ENCODE measurements at regions not wholly inside any gene's neighbourhood (a gene's known extent, or its start where the extent isn't known, plus 50 kb on each side); places are given as distances from the start of the nearest gene placed in this dataset.
A peak's percentile ranks its signal among the peaks of the same experiment; 100 is the strongest.

GRCh38 chr1:228939881-228940392 lies 204.7 kb downstream of the RHOU start:
- Histone ChIP-seq H3K36me3 (no peaks in the 10 kb centered on the region), H3K4me3 (no peak overlapping the region), H3K4me1 (peaks cover 21 to 41% (median 32%) of the 10 kb centered on the region in 4 donors), H3K9me3 (no peaks in the 10 kb centered on the region), H3K27ac (peak overlapping the region in 2 of 4 donors; percentile 13 to 50), H3K27me3 (no peaks in the 10 kb centered on the region)
- no peak for DNase-seq
- 94 to 97% methylated on average over 7 of the region's 7 CpGs for WGBS, 2 donors
- ATAC-seq (ENCODE audit: low FRiP score in 2 of 2): no peak
- TF ChIP-seq POLR2AphosphoS5 (IDR thresholded peaks at IDR 0.05): no peak

GRCh38 chr1:228940526-228940925 lies 205.2 kb downstream of the RHOU start:
- peak in 1 of 2 donors; percentile 11 for ATAC-seq (ENCODE audit: low FRiP score in 2 of 2)
- Histone ChIP-seq H3K36me3 (no peaks in the 10 kb centered on the region), H3K4me3 (no peak overlapping the region), H3K4me1 (peaks cover 21 to 38% (median 30%) of the 10 kb centered on the region in 4 donors), H3K27me3 (no peaks in the 10 kb centered on the region), H3K27ac (peak overlapping the region in 2 of 4 donors; percentile 5 to 50), H3K9me3 (no peaks in the 10 kb centered on the region)
- TF ChIP-seq CTCF (IDR thresholded peaks at IDR 0.05): no peak
- TF ChIP-seq EP300 (IDR thresholded peaks at IDR 0.05): no peak
- no peak for TF ChIP-seq POLR2A (IDR thresholded peaks at IDR 0.05)
- TF ChIP-seq POLR2AphosphoS5 (IDR thresholded peaks at IDR 0.05): no peak
- WGBS, 2 donors: 91 to 92% methylated on average over 2 to 7 of the region's 7 CpGs
- no peak for DNase-seq

DNA sequence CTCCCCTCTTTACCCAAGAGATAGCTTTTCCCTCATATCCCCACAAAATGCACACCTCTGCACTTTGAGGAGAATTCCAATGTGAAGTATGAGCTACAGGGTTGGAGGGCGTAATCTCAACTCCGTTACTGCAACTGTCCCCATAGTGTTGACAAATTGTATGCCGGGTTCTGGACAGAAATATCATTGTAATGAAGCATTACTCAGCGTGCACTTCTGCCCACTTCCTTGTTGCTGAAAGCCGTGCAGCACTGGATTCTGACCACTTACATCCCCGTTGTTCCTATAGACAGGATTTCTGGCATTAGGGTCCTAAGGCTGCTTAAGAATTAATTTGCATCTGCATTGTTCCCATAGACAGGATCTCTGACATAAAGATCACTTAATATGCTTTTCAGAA lies 205.6 kb downstream of the RHOU start:
- peak in 1 of 2 donors; percentile 60 for DNase-seq
- Histone ChIP-seq H3K36me3 (no peaks in the 10 kb centered on the region), H3K4me1 (peaks cover 19 to 34% (median 27%) of the 10 kb centered on the region in 4 donors), H3K9me3 (no peaks in the 10 kb centered on the region), H3K4me3 (no peak overlapping the region), H3K27ac (peak overlapping the region in 2 of 4 donors; percentile 5 to 50), H3K27me3 (no peaks in the 10 kb centered on the region)
- 54 to 70% methylated on average over 6 of the region's 6 CpGs for WGBS, 2 donors
- peak in 1 of 2 donors; percentile 34 for ATAC-seq (ENCODE audit: low FRiP score in 2 of 2)
- TF ChIP-seq CTCF (IDR thresholded peaks at IDR 0.05): no peak
- no peak for TF ChIP-seq POLR2A (IDR thresholded peaks at IDR 0.05)
- no peak for TF ChIP-seq POLR2AphosphoS5 (IDR thresholded peaks at IDR 0.05)
- no peak for TF ChIP-seq EP300 (IDR thresholded peaks at IDR 0.05)

DNA sequence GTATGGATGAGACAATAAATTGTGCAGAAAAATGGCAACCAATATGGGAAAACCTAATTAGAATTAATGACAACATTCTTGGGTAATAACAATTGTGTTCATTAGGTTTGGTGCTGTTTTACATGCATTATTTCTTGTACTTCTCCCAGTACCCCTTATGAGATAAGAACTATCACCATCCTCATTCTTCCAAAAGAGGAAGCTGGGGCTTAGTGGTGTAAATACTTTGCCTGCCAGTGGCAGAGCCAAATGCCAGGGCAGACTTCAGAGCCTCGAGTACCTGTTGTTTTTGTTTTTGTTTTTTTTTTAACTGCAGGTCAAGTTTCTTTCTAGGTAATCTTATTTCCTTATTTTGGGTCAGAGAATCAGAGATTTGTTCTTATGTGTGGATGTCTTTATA lies 206.4 kb downstream of the RHOU start:
- Histone ChIP-seq H3K27ac (no peak overlapping the region), H3K4me3 (no peak overlapping the region), H3K36me3 (no peaks in the 10 kb centered on the region), H3K27me3 (no peaks in the 10 kb centered on the region), H3K4me1 (peaks cover 13 to 26% (median 20%) of the 10 kb centered on the region in 4 donors), H3K9me3 (no peaks in the 10 kb centered on the region)
- WGBS, 2 donors: 39 to 61% methylated on average over 1 of the region's 1 CpG
- ATAC-seq (ENCODE audit: low FRiP score in 2 of 2) (no peak), DNase-seq (no peak)
- TF ChIP-seq EP300 (IDR thresholded peaks at IDR 0.05) (no peak), CTCF (IDR thresholded peaks at IDR 0.05) (no peak), POLR2AphosphoS5 (IDR thresholded peaks at IDR 0.05) (no peak), POLR2A (IDR thresholded peaks at IDR 0.05) (no peak)

DNA sequence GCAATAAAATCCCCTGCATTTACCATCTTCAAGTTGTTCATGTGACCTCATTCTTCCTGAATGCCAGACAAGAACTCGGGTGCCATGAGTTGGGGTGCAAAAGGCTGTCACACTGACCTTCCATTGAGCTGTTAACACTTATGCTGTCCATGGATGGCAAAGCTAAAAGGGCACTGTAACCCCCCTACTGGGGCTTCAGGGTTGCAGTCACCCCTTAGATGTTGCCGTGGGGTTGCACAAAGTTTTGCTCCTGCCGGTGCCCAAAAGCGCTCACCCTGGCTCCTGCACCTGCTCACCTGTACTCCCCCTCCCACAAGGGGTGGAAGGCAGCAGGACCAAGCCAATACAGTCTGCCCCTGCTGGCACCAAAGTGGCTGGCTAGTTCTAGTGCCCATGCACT lies 208.2 kb downstream of the RHOU start:
- DNase-seq (no peak), ATAC-seq (ENCODE audit: low FRiP score in 2 of 2) (no peak)
- Histone ChIP-seq H3K36me3 (no peaks in the 10 kb centered on the region), H3K4me1 (peaks cover 2 to 9% (median 6%) of the 10 kb centered on the region in 4 donors), H3K4me3 (no peak overlapping the region), H3K27me3 (no peaks in the 10 kb centered on the region), H3K27ac (no peak overlapping the region), H3K9me3 (no peaks in the 10 kb centered on the region)
- 96 to 100% methylated on average over 1 to 4 of the region's 4 CpGs for WGBS, 2 donors
- TF ChIP-seq CTCF (IDR thresholded peaks at IDR 0.05): no peak
- TF ChIP-seq EP300 (IDR thresholded peaks at IDR 0.05): no peak
- no peak for TF ChIP-seq POLR2A (IDR thresholded peaks at IDR 0.05)
- no peak for TF ChIP-seq POLR2AphosphoS5 (IDR thresholded peaks at IDR 0.05)

All from upper lobe of left lung (tissue), 6 donors.